Eye (tissue), 1 donor: ENCODE measurements at regions not wholly inside any gene's neighbourhood (a gene's known extent, or its start where the extent isn't known, plus 50 kb on each side); places are given as distances from the start of the nearest gene placed in this dataset.
"Not testable (repeated sequence)": the region's sequence is repeated elsewhere in the genome, so short reads cannot be mapped to it uniquely, and the experiment has no call there.

Source experiments
- DNase-seq: peaks from one replicate; pipeline ENCODE4 v3.0.0-alpha.2; 2015

DNA sequence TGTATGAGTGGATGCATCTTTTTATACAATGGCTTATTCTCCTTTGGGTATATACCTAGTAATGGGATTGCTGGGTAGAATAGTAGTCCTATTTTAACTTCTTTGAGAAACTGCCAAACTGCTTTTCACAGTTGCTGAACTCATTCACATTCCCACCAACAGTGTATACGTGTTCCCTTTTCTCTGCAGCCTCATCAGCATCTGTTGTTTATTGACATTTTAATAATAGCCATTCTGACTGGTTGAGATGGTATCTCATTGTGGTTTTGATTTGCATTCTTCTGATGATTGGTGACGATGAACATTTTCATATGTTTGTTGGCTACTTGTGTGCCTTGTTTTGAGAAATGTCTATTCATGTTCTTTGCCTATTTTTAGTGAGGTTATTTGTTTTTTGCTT lies 687.0 kb upstream of the EPHA5 start:
- DNase-seq: no peak

- no peak for DNase-seq
Observed at GRCh38 chr4:66355328-66355727, 685.0 kb upstream of the EPHA5 start.

GRCh38 chr4:66351761-66352160 lies 681.5 kb upstream of the EPHA5 start:
- no peak for DNase-seq

DNA sequence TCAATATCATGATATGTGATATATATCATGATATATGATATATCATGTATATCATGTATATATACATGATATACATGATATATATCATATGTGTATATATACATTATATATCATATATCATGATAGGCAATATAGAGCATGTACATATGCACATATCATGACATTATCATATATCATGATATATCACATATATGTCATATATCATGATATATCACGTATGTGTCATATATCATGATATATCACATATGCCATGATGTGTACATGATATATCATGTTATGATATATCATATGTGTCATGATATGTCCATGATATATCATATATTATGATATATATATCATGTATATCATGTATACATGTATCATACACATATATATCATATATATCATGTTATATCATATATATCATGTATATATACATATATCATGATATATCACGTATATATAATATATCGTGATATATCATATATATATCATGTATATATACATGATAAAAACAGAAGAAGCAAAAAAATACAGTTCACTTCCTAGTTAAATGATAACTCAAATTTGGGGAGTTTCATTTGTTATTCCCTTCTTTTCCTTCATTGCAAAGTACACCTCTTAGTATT lies 670.1 kb upstream of the EPHA5 start:
- DNase-seq: no peak

- DNase-seq: no peak
Observed at GRCh38 chr4:66339007-66339406, 668.7 kb upstream of the EPHA5 start.

GRCh38 chr4:66331761-66332160 lies 661.5 kb upstream of the EPHA5 start:
- DNase-seq: no peak

DNA sequence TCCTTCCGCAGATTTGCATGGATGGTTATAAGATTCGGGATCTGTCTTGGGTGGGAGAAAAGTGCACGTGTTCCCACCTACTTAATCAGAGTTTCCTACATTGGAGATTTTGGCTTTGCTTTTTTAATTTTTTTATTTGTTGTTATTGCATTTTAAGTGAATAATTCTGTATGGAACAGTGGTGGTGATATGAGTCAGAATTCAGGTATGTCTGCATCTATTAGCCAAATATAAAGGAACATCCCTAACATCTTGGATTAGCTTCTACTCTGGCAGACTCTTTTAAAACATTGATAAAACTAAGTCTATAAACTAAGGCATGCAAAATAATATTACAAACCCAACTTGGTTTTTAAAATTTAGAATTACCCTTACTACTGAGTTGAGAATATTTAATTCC lies 659.8 kb upstream of the EPHA5 start:
- no peak for DNase-seq

DNA sequence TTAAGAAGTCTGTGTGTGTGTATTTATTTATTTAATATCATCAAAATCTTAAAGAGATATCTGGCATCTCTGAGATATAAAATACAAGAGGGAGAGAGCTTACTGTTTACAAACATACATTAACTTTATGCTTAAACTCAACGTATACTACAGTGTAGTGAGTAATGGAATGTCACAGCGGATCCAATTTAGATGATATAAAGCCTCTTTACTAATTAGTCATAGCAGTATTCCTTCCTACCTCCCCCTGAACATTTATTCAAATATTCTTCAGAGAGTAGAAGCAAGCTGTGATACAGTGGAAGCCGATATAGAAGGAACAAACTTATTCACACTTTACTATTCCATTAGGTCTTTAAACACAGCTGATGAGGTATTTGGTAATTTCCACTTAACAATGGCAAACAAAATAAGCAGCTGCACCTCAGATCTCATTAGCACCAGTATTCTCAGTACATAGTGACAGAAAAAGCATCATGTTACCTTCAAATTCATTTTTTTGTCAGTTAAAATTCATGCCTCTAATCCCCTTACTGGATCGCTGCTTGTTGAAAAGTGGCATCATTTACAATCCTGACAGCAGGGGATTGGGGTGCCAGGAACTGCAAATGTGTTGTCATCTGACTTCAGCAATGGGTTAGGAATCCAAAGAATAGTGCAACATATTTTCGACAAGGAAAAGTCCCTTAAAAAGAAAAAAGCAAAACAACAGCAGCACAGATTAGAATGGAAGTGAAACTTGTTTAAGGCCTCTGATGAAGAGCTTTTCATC lies 658.7 kb upstream of the EPHA5 start:
- peak; percentile 18 for DNase-seq

DNA sequence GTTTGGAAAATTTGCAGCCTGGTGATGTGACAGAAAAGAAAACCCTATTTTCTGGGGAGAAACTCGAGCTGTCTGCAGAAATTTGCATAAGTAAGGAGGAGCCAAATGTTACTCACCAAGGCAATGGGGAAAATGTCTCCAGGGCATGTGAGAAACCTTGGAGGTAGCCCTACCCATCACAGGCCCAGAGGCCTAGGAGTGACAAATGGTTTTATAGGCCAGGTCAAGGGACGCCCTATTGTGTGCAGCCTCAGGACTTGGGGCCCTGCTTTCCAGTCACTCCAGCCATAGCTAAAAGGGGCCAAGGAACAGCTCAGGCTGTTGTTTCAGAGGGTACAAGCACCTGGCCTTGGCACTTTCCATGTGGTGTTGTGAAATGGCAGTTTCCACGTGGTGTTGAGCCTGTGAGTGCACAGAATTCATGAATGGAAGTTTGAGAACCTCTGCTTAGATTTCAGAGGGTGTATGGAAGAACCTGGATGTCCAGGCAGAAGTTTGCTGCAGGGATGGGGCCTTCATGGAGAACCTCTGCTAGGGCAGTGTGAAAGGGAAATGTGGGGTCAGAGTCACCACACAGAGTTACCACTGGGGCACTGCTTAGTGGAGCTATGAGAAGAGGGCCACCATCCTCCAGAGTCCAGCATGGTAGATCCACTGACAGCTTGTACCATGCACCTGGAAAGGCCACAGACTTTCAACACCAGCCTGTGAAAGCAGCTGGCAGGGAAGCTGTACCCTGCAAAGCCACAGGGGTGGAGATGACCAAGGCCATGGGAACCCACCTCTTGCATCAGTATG lies 637.6 kb upstream of the EPHA5 start:
- DNase-seq: no peak

DNA sequence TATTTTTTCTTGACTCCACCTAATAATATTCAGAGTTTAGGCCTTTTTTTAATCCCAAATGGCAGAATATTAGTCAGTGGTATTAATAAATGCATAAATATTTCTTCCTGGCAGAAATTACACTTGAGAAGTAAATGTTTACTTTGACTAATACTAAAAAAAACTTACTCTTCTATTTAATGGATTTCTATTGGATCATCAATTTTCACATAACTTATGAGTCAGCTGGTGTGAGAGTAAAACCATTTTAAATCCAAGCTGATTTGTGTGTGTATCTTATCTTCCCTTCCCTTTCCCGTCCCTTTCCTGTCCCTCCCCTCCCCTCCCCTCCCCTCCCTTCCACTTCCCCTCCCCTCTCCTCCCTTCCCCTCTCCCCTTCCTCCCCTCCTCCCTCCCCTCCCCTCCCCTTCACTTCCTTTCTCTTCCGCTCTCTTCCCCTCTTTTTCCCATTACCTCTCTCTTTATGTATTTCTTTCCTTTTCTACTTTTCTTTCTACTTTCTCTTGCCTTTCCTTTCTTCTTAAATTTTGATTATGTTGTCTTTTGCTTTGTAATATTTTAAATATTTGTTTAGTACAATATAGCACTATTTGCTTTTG lies 630.1 kb upstream of the EPHA5 start:
- DNase-seq: no peak

GRCh38 chr4:66298569-66298968 lies 628.3 kb upstream of the EPHA5 start:
- no peak for DNase-seq

DNA sequence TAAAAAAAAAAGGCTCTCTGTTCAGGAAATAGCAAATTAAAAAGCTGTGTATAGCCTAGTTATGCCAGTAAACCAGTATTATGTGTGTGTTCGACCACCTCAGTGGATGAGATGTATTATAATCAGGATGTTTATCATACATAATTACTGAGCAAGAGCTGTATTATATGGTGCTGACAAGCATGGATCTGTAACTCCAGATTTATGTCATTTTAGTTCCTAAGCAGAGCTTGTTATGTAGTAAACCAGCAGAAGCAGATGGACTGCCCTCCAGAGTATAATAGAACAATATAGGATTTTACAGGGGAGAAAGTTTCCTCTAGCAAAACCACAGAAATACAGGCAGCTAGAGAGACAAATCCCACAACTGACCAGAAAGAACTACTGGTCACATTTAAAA lies 627.4 kb upstream of the EPHA5 start:
- no peak for DNase-seq

DNA sequence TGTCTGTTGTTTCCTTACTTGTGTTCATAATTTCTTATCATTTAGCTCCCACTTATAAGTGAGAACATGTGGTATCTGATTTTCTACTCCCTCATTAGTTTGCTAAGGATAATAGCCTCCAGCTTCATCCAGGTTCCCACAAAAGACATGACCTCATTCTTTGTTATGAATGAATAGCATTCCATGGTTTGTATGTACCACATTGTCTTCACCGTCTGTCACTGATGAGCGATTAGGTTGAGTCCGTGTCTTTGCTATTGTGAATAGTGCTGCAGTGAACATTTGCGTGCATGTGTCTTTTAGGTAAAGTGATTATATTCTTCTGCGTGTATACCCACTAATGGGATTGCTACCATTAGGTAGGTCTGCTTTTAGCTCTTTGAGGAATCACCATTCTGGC lies 624.3 kb upstream of the EPHA5 start:
- peak; percentile 63 for DNase-seq

GRCh38 chr4:66284991-66285451 lies 614.7 kb upstream of the EPHA5 start:
- DNase-seq: no peak

GRCh38 chr4:66279084-66279483 lies 608.8 kb upstream of the EPHA5 start:
- no peak for DNase-seq

- peak; percentile 8 for DNase-seq
Observed at GRCh38 chr4:66275411-66276038, 605.2 kb upstream of the EPHA5 start.

DNA sequence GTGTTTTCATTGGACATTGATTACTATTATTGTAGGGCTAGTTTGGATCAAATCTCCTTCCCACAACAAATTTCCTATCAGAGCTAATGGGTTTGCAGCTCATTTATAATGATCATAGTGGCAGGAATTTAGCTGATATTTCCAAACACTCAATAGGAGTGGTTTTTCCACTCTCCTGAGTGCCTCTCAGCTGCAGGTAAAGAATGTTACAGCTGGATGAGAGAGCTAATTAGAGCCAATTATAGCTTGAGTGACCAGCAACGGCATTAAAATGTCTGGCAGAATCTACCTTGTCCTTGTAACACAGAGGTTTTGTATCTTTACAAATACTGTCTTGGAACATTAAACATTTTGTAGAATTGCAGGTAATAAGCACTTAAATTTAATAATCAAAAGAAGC lies 602.8 kb upstream of the EPHA5 start:
- DNase-seq: peak; percentile 10

GRCh38 chr4:66270356-66270755 lies 600.1 kb upstream of the EPHA5 start:
- DNase-seq: not testable (repeated sequence)

DNA sequence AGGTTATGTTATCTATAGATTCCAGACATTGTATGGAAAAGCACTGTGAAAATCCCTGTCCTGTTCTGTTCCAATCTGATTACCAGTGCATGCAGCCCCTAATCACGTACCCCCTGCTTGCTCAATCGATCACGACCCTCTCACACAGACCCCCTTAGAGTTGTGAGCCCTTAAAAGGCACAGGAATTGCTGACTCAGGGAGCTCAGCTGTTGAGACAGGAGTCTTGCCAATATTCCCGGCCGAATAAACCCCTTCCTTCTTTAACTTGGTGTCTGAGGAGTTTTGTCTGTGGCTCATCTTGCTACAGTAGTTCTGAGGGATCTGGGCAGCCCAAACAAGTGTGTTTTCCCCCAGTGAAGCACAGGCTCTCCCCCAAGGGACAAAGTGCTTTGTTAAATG lies 596.3 kb upstream of the EPHA5 start:
- DNase-seq: not testable (repeated sequence)

GRCh38 chr4:66266035-66266434 lies 595.7 kb upstream of the EPHA5 start:
- no peak for DNase-seq

DNA sequence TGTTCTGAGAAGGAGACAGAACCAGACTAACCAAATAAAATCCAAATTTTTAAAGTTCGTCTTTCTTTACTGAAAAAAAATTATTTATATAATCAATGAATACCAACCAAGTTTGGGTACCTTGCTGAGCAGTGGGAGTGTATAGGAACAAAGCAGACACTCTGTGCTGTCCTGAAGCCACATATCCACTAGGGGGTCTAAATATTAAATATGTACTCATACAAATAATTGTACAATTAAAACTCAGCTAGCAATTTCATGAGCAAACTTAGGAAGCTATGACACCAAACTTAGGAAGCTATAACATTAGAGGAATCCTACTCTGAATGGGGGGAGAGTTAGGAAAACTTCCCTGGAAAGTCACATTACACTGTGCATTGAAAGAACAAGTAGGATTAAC lies 582.0 kb upstream of the EPHA5 start:
- DNase-seq: no peak

DNA sequence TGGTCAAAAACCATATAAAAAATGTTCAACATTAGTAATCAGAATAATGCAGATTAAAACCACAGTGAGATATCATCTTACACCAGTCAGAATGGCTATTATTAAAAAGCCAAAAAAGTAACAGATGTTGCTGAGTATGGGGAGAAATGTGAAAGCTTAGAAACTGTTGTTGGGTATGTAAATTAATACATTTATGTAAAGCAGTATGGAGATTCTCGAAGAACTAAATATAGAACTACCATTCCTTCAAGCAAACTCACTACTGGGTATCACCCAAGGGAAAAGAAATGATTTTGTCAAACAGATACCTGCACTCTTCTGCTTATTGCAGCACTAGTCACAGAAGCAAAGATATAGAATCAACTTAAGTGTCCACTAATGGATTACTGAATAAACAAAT lies 576.4 kb upstream of the EPHA5 start:
- no peak for DNase-seq

DNA sequence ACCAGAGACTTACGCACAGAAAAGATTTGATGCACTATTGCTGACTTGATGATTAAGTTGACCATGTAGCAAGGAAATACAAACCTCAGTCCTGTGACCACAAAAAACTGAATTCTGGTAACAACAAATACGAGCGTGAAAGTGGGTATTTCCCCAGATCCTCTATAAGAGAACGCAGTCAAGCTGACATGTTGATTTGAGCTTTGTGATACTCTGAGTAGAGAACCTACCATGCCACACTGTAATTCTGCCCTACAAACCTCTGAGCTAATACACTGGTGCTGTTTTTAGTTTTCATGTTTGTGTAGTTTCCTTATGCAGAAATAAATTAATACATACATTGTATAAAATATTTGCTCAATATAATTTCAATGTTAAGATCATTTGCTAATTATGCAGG lies 565.6 kb upstream of the EPHA5 start:
- DNase-seq: no peak
